A172 (cell line): ENCODE measurements at regions not wholly inside any gene's neighbourhood (a gene's known extent, or its start where the extent isn't known, plus 50 kb on each side); places are given as distances from the start of the nearest gene placed in this dataset.
A peak's percentile ranks its signal among the peaks of the same experiment; 100 is the strongest.
"Not testable (repeated sequence)": the region's sequence is repeated elsewhere in the genome, so short reads cannot be mapped to it uniquely, and the experiment has no call there.

ENCODE experiments used
- DNase-seq: peaks from one replicate; pipeline ENCODE4 v3.0.0-alpha.2; 2015; ENCODE audit warnings: low spot score

GRCh38 chr12:114817571-114818425 is 133.8 kb upstream of the TBX3 start:
- no peak for DNase-seq

GRCh38 chr12:114815026-114815795 is 131.2 kb upstream of the TBX3 start:
- no peak for DNase-seq

- DNase-seq: no peak
These were observed 129.1 kb upstream of the TBX3 start for GRCh38 chr12:114812858-114813761.

GRCh38 chr12:114812384-114812783 is 128.4 kb upstream of the TBX3 start:
- DNase-seq: no peak

GRCh38 chr12:114809097-114809496 is 125.1 kb upstream of the TBX3 start:
- no peak for DNase-seq

- DNase-seq: not testable (repeated sequence)
These were observed 117.4 kb upstream of the TBX3 start for GRCh38 chr12:114801381-114801780.

GRCh38 chr12:114800566-114800965 is 116.6 kb upstream of the TBX3 start:
- DNase-seq: peak; percentile 32

- DNase-seq: peak; percentile 73
These were observed 115.9 kb upstream of the TBX3 start for GRCh38 chr12:114799574-114800487.

- no peak for DNase-seq
These were observed 110.1 kb upstream of the TBX3 start for GRCh38 chr12:114794049-114794558.

- DNase-seq: no peak
These were observed 106.3 kb upstream of the TBX3 start for GRCh38 chr12:114790276-114790675.

GRCh38 chr12:114789821-114790220 is 105.8 kb upstream of the TBX3 start:
- DNase-seq: no peak

- DNase-seq: no peak
These were observed 105.3 kb upstream of the TBX3 start for GRCh38 chr12:114789276-114789675.

- no peak for DNase-seq
These were observed 100.6 kb upstream of the TBX3 start for GRCh38 chr12:114784526-114784925.

- DNase-seq: no peak
These were observed 99.2 kb upstream of the TBX3 start for GRCh38 chr12:114783089-114783618.

- no peak for DNase-seq
These were observed 96.9 kb upstream of the TBX3 start for GRCh38 chr12:114780746-114781399.

- no peak for DNase-seq
These were observed 95.7 kb upstream of the TBX3 start for GRCh38 chr12:114779647-114780046.

- DNase-seq: no peak
These were observed 95.2 kb upstream of the TBX3 start for GRCh38 chr12:114779186-114779585.

- peak; percentile 87 for DNase-seq
These were observed 92.9 kb upstream of the TBX3 start for GRCh38 chr12:114776731-114777442.

- DNase-seq: no peak
These were observed 90.7 kb upstream of the TBX3 start for GRCh38 chr12:114774699-114775098.
